ENCODE measurements at regions not wholly inside any gene's neighbourhood (a gene's known extent, or its start where the extent isn't known, plus 50 kb on each side); places are given as distances from the start of the nearest gene placed in this dataset.

GRCh38 chr20:23244156-23244915 lies 106.3 kb upstream of the NXT1 start:
- ChIA-PET CTCF (interaction anchor here (0.6 to 4.7 kb wide), 22 partner anchors 10 to 1349 kb away, joined by 3 to 53 read pairs (median 3); partner anchors contain the start of gene NAPB), POLR2A (interaction anchor here (0.7 to 1.8 kb wide), 5 partner anchors 9 to 554 kb away, joined by 3 to 5 read pairs (median 4); no protein-coding TSS in a partner anchor)
- no peaks in the 10 kb centered on the region for H3K9me3 Mint-ChIP-seq (ENCODE audit: unreplicated experiment)
- H3K4me3 Mint-ChIP-seq (ENCODE audit: unreplicated experiment), result no peak overlapping the region
- intact Hi-C loops (cut with micrococcal nuclease), result no loop called here
- no peaks in the 10 kb centered on the region for H3K27me3 Mint-ChIP-seq (ENCODE audit: insufficient read depth, unreplicated experiment)
- no peaks in the 10 kb centered on the region for H3K4me1 Mint-ChIP-seq (ENCODE audit: insufficient read depth, unreplicated experiment)
- no peak overlapping the region for H3K27ac Mint-ChIP-seq (ENCODE audit: low read depth, unreplicated experiment)
- H3K36me3 Mint-ChIP-seq (ENCODE audit: insufficient read depth, unreplicated experiment), result no peaks in the 10 kb centered on the region
- no peak for DNase-seq (ENCODE audit: unreplicated experiment)
- no TSS peak for BruUV-seq (replicated peaks)
- TF ChIP-seq, protein P1, sequence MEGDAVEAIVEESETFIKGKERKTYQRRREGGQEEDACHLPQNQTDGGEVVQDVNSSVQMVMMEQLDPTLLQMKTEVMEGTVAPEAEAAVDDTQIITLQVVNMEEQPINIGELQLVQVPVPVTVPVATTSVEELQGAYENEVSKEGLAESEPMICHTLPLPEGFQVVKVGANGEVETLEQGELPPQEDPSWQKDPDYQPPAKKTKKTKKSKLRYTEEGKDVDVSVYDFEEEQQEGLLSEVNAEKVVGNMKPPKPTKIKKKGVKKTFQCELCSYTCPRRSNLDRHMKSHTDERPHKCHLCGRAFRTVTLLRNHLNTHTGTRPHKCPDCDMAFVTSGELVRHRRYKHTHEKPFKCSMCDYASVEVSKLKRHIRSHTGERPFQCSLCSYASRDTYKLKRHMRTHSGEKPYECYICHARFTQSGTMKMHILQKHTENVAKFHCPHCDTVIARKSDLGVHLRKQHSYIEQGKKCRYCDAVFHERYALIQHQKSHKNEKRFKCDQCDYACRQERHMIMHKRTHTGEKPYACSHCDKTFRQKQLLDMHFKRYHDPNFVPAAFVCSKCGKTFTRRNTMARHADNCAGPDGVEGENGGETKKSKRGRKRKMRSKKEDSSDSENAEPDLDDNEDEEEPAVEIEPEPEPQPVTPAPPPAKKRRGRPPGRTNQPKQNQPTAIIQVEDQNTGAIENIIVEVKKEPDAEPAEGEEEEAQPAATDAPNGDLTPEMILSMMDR (IDR thresholded peaks at IDR 0.05; ENCODE audit: unreplicated experiment), result no peak

DNA sequence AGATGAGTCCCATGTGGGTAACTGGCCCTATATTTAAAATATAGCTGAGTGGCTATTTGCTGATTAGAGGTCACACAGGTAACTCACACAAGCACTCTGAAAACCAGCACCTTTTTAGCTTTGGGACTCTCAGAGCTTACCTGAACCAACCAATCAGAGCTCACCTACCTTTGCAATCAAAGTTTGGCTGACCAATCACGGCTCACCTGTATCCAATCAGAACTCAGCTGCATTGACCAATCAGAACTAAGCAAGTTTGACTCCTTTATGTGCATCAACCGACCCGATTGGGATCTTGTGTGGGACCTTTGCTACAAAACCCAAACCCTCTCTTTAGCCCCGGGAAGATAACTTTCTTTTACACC lies 106.8 kb upstream of the NXT1 start:
- Mint-ChIP-seq H3K4me1 (ENCODE audit: insufficient read depth, unreplicated experiment) (no peaks in the 10 kb centered on the region), H3K4me3 (ENCODE audit: unreplicated experiment) (no peak overlapping the region), H3K36me3 (ENCODE audit: insufficient read depth, unreplicated experiment) (no peaks in the 10 kb centered on the region), H3K27ac (ENCODE audit: low read depth, unreplicated experiment) (no peak overlapping the region), H3K27me3 (ENCODE audit: insufficient read depth, unreplicated experiment) (no peaks in the 10 kb centered on the region), H3K9me3 (ENCODE audit: unreplicated experiment) (no peaks in the 10 kb centered on the region)
- intact Hi-C loops (cut with micrococcal nuclease), result no loop called here
- POLR2A ChIA-PET, result interaction anchor here (0.7 to 1.8 kb wide), 5 partner anchors 9 to 553 kb away, joined by 3 to 5 read pairs (median 4); no protein-coding TSS in a partner anchor
- CTCF ChIA-PET, result interaction anchor here (0.6 to 4.7 kb wide), 5 partner anchors 11 to 552 kb away, joined by 3 to 53 read pairs (median 4); no protein-coding TSS in a partner anchor
- TF ChIP-seq, protein P1 (IDR thresholded peaks at IDR 0.05; ENCODE audit: unreplicated experiment), result no peak
- BruUV-seq (replicated peaks), result no TSS peak
- no peak for DNase-seq (ENCODE audit: unreplicated experiment)

GRCh38 chr20:23242556-23243180 lies 107.9 kb upstream of the NXT1 start:
- Mint-ChIP-seq H3K36me3 (ENCODE audit: insufficient read depth, unreplicated experiment) (no peaks in the 10 kb centered on the region), H3K4me3 (ENCODE audit: unreplicated experiment) (no peak overlapping the region), H3K27me3 (ENCODE audit: insufficient read depth, unreplicated experiment) (no peaks in the 10 kb centered on the region), H3K27ac (ENCODE audit: low read depth, unreplicated experiment) (no peak overlapping the region), H3K9me3 (ENCODE audit: unreplicated experiment) (no peaks in the 10 kb centered on the region), H3K4me1 (ENCODE audit: insufficient read depth, unreplicated experiment) (no peaks in the 10 kb centered on the region)
- CTCF ChIA-PET, result interaction anchor here (1.5 kb wide), 1 partner anchor 16 kb away, joined by 4 read pairs; no protein-coding TSS in a partner anchor
- no TSS peak for BruUV-seq (replicated peaks)
- TF ChIP-seq, protein P1 (IDR thresholded peaks at IDR 0.05; ENCODE audit: unreplicated experiment), result no peak
- DNase-seq (ENCODE audit: unreplicated experiment), result no peak
- POLR2A ChIA-PET, result no interaction called here
- intact Hi-C loops (cut with micrococcal nuclease), result no loop called here

GRCh38 chr20:23242104-23242503 lies 108.5 kb upstream of the NXT1 start:
- no peak for DNase-seq (ENCODE audit: unreplicated experiment)
- ChIA-PET CTCF (interaction anchor here (0.7 to 15.0 kb wide), 3 partner anchors 16 to 550 kb away, joined by 3 to 167 read pairs (median 4); no protein-coding TSS in a partner anchor), POLR2A (no interaction called here)
- H3K4me3 Mint-ChIP-seq (ENCODE audit: unreplicated experiment), result no peak overlapping the region
- H3K4me1 Mint-ChIP-seq (ENCODE audit: insufficient read depth, unreplicated experiment), result no peaks in the 10 kb centered on the region
- intact Hi-C loops (cut with micrococcal nuclease), result no loop called here
- TF ChIP-seq, protein P1 (IDR thresholded peaks at IDR 0.05; ENCODE audit: unreplicated experiment), result no peak
- no TSS peak for BruUV-seq (replicated peaks)
- H3K9me3 Mint-ChIP-seq (ENCODE audit: unreplicated experiment), result no peaks in the 10 kb centered on the region
- no peaks in the 10 kb centered on the region for H3K36me3 Mint-ChIP-seq (ENCODE audit: insufficient read depth, unreplicated experiment)
- H3K27ac Mint-ChIP-seq (ENCODE audit: low read depth, unreplicated experiment), result no peak overlapping the region
- no peaks in the 10 kb centered on the region for H3K27me3 Mint-ChIP-seq (ENCODE audit: insufficient read depth, unreplicated experiment)
